K562 (cell line): ENCODE measurements at regions not wholly inside any gene's neighbourhood (a gene's known extent, or its start where the extent isn't known, plus 50 kb on each side); places are given as distances from the start of the nearest gene placed in this dataset.

Experiments
- ATAC-seq: fragments of 200-7000 bp; cut with Tn5 transposase; 3 replicates; pipeline ENCODE4 v1.9.1; 2020; ENCODE audit warnings: moderate library complexity
- BruUV-seq: library from RNA; stranded (reverse); fragments of 400-500 nt; replicated peaks from 2 replicates; lab custom pipeline; 2021; lab: Mats Ljungman, UMichigan
- CTCF ChIA-PET: fragments of 300-600 bp; formaldehyde crosslinking; extraction: SDS; loops from one replicate; lab custom pipeline; 2021; ENCODE audit warnings: low intra/inter-chr PET ratio; lab: Yijun Ruan, JAX
- POLR2A ChIA-PET: fragments of 300-600, 350-650 bp; sonication (Branson Sonifier 250); formaldehyde crosslinking; extraction: SDS; loops from one replicate; lab custom pipeline; 2021; ENCODE audit warnings: antibody characterized with exemption, inconsistent platforms; lab: Yijun Ruan, JAX
- DNase-seq, 4 experiments: peaks; one replicate each; pipeline versions ENCODE4 v3.0.0 to v3.0.0-alpha.2; 2011 to 2018; ENCODE audit warnings: low spot score in 3 of 4, mixed read lengths in 3 of 4; ENCODE audit errors: extremely low read depth in 1 of 4
- FAIRE-seq: peaks from 2 replicates; lab custom pipeline; 2011; peaks lifted over from hg19 to GRCh38; lab: Jason Lieb, UNC
- H2AFZ ChIP-seq: 2 replicates; pipeline ENCODE4 v1.6.0; 2011; ENCODE audit warnings: low read depth, low read length, control low read depth, inconsistent platforms
- H3K27ac ChIP-seq: fragments of 200-600 bp; 3 replicates; pipeline ENCODE4 v1.8.0; 2011; ENCODE audit warnings: low read depth, mild to moderate bottlenecking, control low read depth, inconsistent platforms, low read length, moderate library complexity, mixed read lengths; ENCODE audit errors: extremely low read depth
- H3K27me3 ChIP-seq, 2 experiments: fragments of 300-600 bp in 1 of 2; 2 replicates in 1 of 2; 3 replicates in 1 of 2; pipeline versions ENCODE4 v1.6.0 to v1.8.0; 2011; ENCODE audit warnings: inconsistent platforms in 2 of 2, low read length in 2 of 2, mild to moderate bottlenecking in 1 of 2, mixed read lengths in 1 of 2, moderate library complexity in 1 of 2; ENCODE audit not compliant: control insufficient read depth in 2 of 2, insufficient read depth in 2 of 2
- H3K36me3 ChIP-seq: fragments of 300-600 bp; 3 replicates; pipeline ENCODE4 v1.8.0; 2011; ENCODE audit warnings: mild to moderate bottlenecking, low read length, inconsistent platforms; ENCODE audit not compliant: control insufficient read depth, insufficient read depth
- H3K4me1 ChIP-seq, 2 experiments: fragments of 200-600 bp in 1 of 2; replicated peaks in 1 of 2; 2 replicates in 1 of 2; 3 replicates in 1 of 2; pipeline versions ENCODE4 v1.5.1 to v1.8.0; 2011; ENCODE audit warnings: inconsistent platforms in 2 of 2, low read length in 2 of 2, mild to moderate bottlenecking in 1 of 2, mixed read lengths in 1 of 2, moderate library complexity in 1 of 2; ENCODE audit not compliant: control insufficient read depth in 2 of 2, insufficient read depth in 2 of 2
- H3K4me2 ChIP-seq: 2 replicates; pipeline ENCODE4 v1.6.1; 2011; ENCODE audit warnings: low read length, control low read depth, inconsistent platforms, mixed read lengths; ENCODE audit not compliant: insufficient read depth
- H3K4me3 ChIP-seq: fragments of 200-600 bp; sonication (generic), shearing (Covaris generic); 2 replicates; pipeline ENCODE4 v1.5.1; 2016; ENCODE audit warnings: control low read depth, inconsistent platforms
- H3K79me2 ChIP-seq: fragments of 200-600 bp; 3 replicates; pipeline ENCODE4 v1.8.0; 2011; ENCODE audit warnings: low read length, inconsistent platforms; ENCODE audit not compliant: control insufficient read depth, insufficient read depth
- H3K9ac ChIP-seq, 2 experiments: 2 replicates each; pipeline versions ENCODE4 v1.6.0 to v1.6.1; 2011; ENCODE audit warnings: low read depth in 2 of 2, low read length in 2 of 2, control low read depth in 1 of 2, inconsistent platforms in 1 of 2, mild to moderate bottlenecking in 1 of 2, mixed read lengths in 1 of 2; ENCODE audit not compliant: insufficient read depth in 1 of 2
- H3K9me1 ChIP-seq: one replicate; pipeline ENCODE4 v1.6.0; 2011; ENCODE audit warnings: inconsistent platforms, mild to moderate bottlenecking, low read length, moderate library complexity; ENCODE audit not compliant: control insufficient read depth, insufficient read depth
- H3K9me3 ChIP-seq: replicated peaks from 2 replicates; pipeline ENCODE4 v1.5.1; 2011; ENCODE audit warnings: low read depth, low read length, inconsistent platforms; ENCODE audit not compliant: control insufficient read depth, insufficient read depth
- H4K20me1 ChIP-seq: replicated peaks from 2 replicates; pipeline ENCODE4 v1.6.1; 2011; ENCODE audit warnings: low read length, inconsistent platforms, mixed read lengths; ENCODE audit not compliant: control insufficient read depth, insufficient read depth
- BRD9 ChIP-seq: fragments of 450-650 bp; IDR thresholded peaks from 2 replicates; pipeline ENCODE4 v1.6.1; 2018; ENCODE audit warnings: low read depth; ENCODE audit not compliant: partially characterized antibody
- BRF2 ChIP-seq: IDR thresholded peaks from 3 replicates; pipeline ENCODE4 v1.6.1; 2011; ENCODE audit warnings: borderline replicate concordance, mild to moderate bottlenecking; ENCODE audit not compliant: insufficient read length, insufficient read depth
- CSDE1 ChIP-seq, 2 experiments: fragments of 450-650 bp; IDR thresholded peaks; 2 replicates each; pipeline ENCODE4 v1.6.1; 2016; ENCODE audit warnings: mild to moderate bottlenecking in 1 of 2
- DMBX1 ChIP-seq: fragments of 250-450 bp; sonication (Bioruptor Pico); IDR thresholded peaks from 2 replicates; pipeline ENCODE4 v1.8.0; 2022; ENCODE audit warnings: inconsistent platforms, mild to moderate bottlenecking, moderate library complexity, borderline replicate concordance
- PHB ChIP-seq: fragments of 250-450 bp; sonication (Bioruptor Pico); IDR thresholded peaks from 2 replicates; pipeline ENCODE4 v1.5.0; 2021
- XRCC4 ChIP-seq: IDR thresholded peaks from one replicate; pipeline ENCODE4 v1.6.1; 2011; ENCODE audit not compliant: insufficient read depth, insufficient read length; ENCODE audit errors: extremely low read depth
- ZNF140 ChIP-seq: fragments of 250-450 bp; sonication (Bioruptor Pico); IDR thresholded peaks from 2 replicates; pipeline ENCODE4 v1.8.0; 2021; ENCODE audit warnings: moderate library complexity, mild to moderate bottlenecking, inconsistent platforms
- ZNF561 ChIP-seq: fragments of 450-650 bp; formaldehyde crosslinking; conservative IDR thresholded peaks from 2 replicates; pipeline ENCODE4 v1.4.0; 2020; ENCODE audit warnings: mild to moderate bottlenecking, moderate library complexity
- ZNF699 ChIP-seq: fragments of 250-450 bp; sonication (Bioruptor Pico); IDR thresholded peaks from 2 replicates; pipeline ENCODE4 v1.8.0; 2021; ENCODE audit warnings: mild to moderate bottlenecking, moderate library complexity; ENCODE audit not compliant: insufficient replicate concordance
- ZNF76 ChIP-seq: fragments of 250-450 bp; sonication (Bioruptor Pico); IDR thresholded peaks from 2 replicates; pipeline ENCODE4 v1.4.0; 2020; ENCODE audit warnings: mild to moderate bottlenecking, moderate library complexity, borderline replicate concordance
- ZSCAN29 ChIP-seq: fragments of 450-650 bp; IDR thresholded peaks from 2 replicates; pipeline ENCODE4 v1.6.1; 2017
- WGBS: fragments of 100-300 bp; shearing (Covaris generic); methylation state at CpG from one replicate; pipeline ENCODE4 v1.1.6; 2016; ENCODE audit warnings: low coverage, mixed read lengths; ENCODE audit not compliant: insufficient coverage; ENCODE audit errors: missing lambda C conversion rate; 5-methylcytosine and 5-hydroxymethylcytosine counted together
- in situ Hi-C: fragments of 300-500 bp; cut with MboI; formaldehyde crosslinking; loops from 4 replicates; pipeline ENCODE4 v1.15.0; 2018; ENCODE audit warnings: inconsistent platforms, mixed read lengths
- intact Hi-C: fragments of 100-400 bp; cut with micrococcal nuclease; formaldehyde crosslinking; loops from 2 replicates; pipeline ENCODE4 v1.14.2; 2022
- TF ChIP-seq, protein P1 (sequence below): fragments of 150-350 bp; IDR thresholded peaks from 2 replicates; pipeline ENCODE4 v1.6.1; 2014; ENCODE audit warnings: low read depth, mild to moderate bottlenecking, low read length, borderline replicate concordance
- TF ChIP-seq, protein P2 (sequence below): fragments of 250-450 bp; sonication (Bioruptor Pico); IDR thresholded peaks from 2 replicates; pipeline ENCODE4 v1.5.1; 2021; ENCODE audit warnings: mild to moderate bottlenecking

DNA sequence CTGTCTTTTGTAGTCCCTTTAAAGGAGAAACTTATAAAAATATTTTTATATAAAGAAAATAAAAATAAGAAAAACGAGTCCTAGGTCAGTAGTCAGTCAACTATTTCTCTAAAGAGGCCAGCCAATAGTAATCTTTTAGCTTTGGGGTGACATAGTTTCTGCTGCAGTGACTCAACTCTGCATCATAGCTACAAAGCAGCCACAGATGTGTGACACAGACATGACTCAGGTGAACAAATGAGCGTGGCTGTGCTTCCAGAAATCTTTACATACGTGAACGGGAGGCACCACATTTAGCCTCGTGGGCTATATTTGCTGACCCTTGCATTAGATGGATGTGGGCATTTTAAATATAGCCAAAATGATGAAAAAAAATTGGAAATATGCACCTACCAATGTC is 1862.5 kb upstream of the TENM3 start (continued):
- TF ChIP-seq BRF2 = no peak
- TF ChIP-seq, all 486 proteins: peak for 0

DNA sequence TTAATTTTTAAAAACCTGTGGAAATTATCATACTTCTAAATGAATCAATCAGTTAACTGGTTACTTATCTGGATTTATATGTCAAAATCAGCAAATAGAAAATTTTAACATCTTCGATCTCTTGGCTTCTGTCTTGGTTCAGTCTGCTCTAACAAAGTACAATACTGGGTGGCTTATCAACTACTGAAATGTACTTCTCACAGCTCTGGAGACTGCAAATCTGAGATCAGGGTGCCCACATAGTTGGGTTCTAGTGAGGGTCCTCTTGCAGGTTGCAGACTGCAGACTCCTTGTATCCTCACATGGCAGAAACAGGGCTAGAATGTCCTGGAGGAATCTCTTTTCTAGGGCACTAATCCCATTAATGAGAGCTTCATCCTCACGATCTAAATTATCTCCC is 1851.6 kb upstream of the TENM3 start:
- H3K9me3 ChIP-seq = no peaks in the 10 kb centered on the region
- H2AFZ ChIP-seq = no peak overlapping the region
- H3K9ac ChIP-seq = no peak overlapping the region
- in situ Hi-C loops = no loop called here
- H3K27me3 ChIP-seq = no peaks in the 10 kb centered on the region
- ATAC-seq (no peak), FAIRE-seq (no peak), DNase-seq (no peak)
- no peak overlapping the region for H3K4me3 ChIP-seq
- no peaks in the 10 kb centered on the region for H3K79me2 ChIP-seq
- WGBS = 0% methylated on average over 2 of the region's 2 CpGs
- CTCF ChIA-PET = no interaction called here
- BruUV-seq = no TSS peak
- TF ChIP-seq ZNF561 (CRISPR knock-in tag) (no peak), ZNF699 (no peak), ZNF140 (no peak), XRCC4 (no peak), DMBX1 (CRISPR knock-in tag) (no peak), PHB (CRISPR knock-in tag) (no peak), CSDE1 (IDR thresholded peaks at IDR 0.05) (no peak), ZSCAN29 (no peak), BRD9 (no peak), ZNF76 (CRISPR knock-in tag) (no peak)
- TF ChIP-seq, protein P1, sequence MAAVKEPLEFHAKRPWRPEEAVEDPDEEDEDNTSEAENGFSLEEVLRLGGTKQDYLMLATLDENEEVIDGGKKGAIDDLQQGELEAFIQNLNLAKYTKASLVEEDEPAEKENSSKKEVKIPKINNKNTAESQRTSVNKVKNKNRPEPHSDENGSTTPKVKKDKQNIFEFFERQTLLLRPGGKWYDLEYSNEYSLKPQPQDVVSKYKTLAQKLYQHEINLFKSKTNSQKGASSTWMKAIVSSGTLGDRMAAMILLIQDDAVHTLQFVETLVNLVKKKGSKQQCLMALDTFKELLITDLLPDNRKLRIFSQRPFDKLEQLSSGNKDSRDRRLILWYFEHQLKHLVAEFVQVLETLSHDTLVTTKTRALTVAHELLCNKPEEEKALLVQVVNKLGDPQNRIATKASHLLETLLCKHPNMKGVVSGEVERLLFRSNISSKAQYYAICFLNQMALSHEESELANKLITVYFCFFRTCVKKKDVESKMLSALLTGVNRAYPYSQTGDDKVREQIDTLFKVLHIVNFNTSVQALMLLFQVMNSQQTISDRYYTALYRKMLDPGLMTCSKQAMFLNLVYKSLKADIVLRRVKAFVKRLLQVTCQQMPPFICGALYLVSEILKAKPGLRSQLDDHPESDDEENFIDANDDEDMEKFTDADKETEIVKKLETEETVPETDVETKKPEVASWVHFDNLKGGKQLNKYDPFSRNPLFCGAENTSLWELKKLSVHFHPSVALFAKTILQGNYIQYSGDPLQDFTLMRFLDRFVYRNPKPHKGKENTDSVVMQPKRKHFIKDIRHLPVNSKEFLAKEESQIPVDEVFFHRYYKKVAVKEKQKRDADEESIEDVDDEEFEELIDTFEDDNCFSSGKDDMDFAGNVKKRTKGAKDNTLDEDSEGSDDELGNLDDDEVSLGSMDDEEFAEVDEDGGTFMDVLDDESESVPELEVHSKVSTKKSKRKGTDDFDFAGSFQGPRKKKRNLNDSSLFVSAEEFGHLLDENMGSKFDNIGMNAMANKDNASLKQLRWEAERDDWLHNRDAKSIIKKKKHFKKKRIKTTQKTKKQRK = no peak
- TF ChIP-seq, protein P2, sequence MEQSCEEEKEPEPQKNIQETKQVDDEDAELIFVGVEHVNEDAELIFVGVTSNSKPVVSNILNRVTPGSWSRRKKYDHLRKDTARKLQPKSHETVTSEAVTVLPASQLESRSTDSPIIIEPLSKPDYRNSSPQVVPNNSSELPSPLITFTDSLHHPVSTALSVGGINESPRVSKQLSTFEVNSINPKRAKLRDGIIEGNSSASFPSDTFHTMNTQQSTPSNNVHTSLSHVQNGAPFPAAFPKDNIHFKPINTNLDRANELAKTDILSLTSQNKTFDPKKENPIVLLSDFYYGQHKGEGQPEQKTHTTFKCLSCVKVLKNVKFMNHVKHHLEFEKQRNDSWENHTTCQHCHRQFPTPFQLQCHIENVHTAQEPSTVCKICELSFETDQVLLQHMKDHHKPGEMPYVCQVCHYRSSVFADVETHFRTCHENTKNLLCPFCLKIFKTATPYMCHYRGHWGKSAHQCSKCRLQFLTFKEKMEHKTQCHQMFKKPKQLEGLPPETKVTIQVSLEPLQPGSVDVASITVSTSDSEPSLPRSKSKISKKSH = no peak
- TF ChIP-seq, all 486 proteins: peak for 0
- H3K27ac ChIP-seq = no peak overlapping the region
- no peak overlapping the region for H3K4me2 ChIP-seq
- intact Hi-C loops = no loop called here
- H3K4me1 ChIP-seq = no peaks in the 10 kb centered on the region
- no peaks in the 10 kb centered on the region for H3K36me3 ChIP-seq
- H4K20me1 ChIP-seq = no peaks in the 10 kb centered on the region
- POLR2A ChIA-PET = no interaction called here
- no peaks in the 10 kb centered on the region for H3K9me1 ChIP-seq
